Urothelium cell line (cell line): ENCODE measurements at regions not wholly inside any gene's neighbourhood (a gene's known extent, or its start where the extent isn't known, plus 50 kb on each side); places are given as distances from the start of the nearest gene placed in this dataset.

Source experiments
- DNase-seq: peaks from one replicate; pipeline ENCODE4 v3.0.0; 2011; ENCODE audit warnings: low spot score, mixed read lengths
- FAIRE-seq: peaks from 2 replicates; lab custom pipeline; 2011; peaks lifted over from hg19 to GRCh38; lab: Jason Lieb, UNC

DNA sequence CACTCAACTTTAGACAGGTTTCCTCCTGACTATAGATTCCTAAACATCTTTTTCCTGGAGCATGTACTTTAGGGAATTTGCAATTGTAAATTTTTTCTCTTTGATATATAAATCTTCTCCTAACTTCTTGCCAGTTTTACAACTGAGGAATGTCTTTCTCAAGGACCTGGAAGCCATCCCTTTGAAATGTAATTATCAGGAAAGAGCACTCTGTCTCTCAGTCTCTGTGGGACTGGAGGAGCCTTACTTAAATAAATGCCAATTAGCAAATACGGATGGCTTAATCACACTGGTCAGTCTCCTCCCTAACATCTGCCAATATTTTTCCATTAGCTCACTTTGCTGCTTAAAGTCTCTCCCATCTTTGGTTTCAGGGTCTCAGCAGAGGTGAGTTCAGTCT, 344.3 kb upstream of the ARRDC3 start:
- FAIRE-seq (no peak), DNase-seq (no peak)

DNA sequence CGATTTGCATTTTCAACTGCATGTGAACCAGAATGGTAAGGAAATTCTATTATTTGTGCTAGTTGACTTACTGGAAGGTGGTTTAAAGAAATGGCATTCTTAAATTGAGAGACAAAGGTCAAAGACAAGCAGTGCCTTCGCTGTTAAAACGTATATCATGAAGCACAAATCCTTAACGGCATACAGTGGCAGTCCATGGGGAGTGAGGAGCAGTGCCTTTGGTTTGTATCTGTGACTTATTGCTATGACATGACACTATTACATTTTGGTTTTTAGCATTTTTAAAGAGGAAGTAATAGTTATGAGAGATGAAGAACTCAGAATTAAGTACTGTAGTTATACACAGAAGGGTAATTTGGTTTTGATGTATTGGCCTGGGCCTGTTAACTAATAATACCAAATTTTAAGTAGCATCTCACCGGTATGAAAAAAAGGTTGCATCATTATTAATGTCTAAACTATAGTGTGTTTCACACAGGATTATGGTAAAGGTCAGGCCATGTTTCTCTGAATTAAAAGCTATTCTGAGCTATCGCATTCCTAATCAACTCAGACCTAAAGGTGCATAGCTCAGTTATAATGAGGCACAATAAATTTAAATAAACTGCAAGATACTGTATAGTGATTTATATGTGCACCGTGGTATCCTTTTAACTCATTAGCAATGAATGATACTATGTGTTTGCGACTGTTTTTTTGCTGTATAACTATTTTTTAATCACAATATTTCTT, 339.8 kb upstream of the ARRDC3 start:
- FAIRE-seq, result no peak
- no peak for DNase-seq

DNA sequence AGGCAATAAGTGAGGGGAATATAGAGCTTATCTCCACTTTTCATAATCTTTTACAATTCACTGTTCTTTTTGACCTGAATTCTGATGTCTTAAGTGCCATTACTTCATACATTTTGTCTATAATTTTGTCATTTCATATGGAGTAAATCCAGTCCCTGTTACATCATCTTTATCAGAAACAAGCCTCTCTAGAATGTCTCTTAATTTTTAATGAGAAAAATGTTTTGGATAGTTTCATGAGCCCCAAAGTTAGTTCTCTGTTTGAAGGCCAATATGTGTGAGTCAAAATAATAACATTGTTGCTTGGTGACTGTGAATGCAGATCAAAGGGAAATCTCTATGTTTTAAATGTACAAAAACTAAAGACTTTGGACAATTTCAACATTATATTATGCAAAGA, 329.6 kb upstream of the ARRDC3 start:
- FAIRE-seq (no peak), DNase-seq (no peak)

DNA sequence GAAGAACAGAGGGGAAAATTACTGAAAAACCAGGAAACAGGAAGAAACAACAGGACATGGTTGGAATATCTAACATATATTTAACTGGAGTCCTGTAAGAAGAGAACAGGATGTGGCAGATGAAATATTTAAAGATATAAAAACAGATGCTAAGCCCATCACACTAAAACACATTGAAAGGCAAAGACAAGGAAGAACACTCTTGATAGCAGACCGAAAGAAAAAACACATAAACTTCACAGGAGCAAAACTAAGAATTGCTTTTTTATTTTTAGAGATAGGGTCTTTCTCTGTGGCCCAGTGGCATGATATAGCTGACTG, 324.4 kb upstream of the ARRDC3 start:
- FAIRE-seq, result no peak
- DNase-seq, result no peak

DNA sequence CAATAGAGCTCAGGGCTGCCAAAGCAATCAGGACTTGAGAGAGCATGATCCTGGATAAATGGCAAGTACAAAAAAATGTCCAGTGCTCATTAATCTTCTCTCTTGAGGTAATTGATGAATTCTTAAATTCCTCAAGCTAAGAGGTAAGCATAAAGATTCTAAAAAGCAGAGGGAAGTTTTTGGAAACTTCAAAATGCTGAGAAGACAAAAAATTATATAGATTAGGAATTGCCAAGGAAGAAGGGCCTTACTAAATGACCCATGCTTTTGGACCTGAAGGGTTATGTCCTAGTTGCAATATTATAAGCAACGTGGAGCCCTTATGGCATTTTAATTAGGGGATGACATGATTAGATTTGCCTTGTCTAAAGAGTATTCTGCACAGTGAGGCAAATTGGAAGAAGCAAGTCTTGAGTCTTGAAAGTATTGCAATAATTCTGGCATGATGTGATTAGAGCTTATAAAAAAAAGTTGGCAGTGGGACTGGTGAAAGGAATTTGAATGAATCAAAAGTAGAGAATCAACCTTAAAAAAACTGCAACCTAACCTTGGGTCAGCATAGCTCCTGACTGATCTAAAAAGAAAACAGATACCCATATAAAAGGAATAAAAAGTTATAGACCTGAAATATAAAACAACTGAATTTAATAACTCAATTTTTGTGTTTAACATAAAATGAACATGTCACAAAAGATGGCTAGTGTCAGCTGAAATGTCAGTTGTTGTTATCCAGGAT, 323.8 kb upstream of the ARRDC3 start:
- DNase-seq (no peak), FAIRE-seq (no peak)

DNA sequence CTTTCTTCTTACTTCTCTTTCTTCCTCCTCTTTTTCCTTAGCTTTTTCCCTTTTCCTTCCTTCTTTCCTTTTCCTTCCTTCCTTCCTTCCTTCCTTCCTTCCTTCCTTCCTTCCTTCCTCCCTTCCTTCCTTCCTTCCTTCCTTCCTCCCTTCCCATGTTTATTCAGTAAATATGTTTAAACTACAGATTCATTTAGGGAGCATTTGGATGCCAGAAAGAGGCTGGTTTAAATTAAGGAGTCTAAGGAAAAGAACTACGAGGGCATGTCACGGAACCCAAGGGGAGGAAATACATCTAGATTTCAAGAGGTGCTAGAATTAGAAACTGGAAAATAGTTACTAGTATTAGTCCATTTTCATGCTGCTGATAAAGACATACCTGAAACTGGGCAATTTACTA, 320.0 kb upstream of the ARRDC3 start:
- DNase-seq (no peak), FAIRE-seq (no peak)

DNA sequence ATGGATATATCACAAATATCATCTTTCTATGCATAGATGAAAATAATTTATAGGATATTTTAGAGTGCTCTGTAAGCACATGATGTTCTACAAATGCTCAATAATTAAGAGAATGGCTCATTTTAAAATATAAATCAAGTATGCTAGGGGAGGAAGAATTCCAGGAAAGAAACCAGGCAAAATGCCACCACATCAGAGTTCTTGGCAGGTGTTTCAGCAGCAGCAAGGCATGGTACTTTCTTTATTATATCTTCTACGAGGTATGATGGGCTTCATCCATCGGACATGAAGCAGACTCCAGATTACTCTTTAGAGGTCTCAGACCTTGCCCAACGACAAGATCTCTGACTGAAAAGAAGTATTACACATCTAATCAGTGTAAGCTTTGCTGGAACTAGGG, 316.3 kb upstream of the ARRDC3 start:
- FAIRE-seq, result no peak
- DNase-seq, result no peak

DNA sequence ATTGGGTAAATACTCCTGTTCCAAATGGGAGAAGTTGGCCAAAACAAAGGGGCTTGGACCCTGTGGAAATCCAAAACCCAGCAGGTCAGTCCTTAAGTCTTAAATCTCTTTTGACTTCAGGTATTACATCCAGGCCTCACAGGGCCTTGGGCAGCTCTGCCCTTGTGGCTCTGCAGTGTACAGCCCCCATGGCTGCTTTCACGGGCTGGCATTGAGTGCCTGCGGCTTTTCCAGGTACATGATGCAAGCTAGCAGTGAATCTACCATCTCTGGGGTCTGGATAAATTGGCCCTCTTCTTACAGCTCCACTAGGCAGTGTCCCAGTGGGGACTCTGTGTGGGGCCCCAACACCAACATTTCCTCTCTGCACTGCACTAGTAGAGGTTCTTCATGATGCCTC, 308.5 kb upstream of the ARRDC3 start:
- FAIRE-seq, result no peak
- no peak for DNase-seq

DNA sequence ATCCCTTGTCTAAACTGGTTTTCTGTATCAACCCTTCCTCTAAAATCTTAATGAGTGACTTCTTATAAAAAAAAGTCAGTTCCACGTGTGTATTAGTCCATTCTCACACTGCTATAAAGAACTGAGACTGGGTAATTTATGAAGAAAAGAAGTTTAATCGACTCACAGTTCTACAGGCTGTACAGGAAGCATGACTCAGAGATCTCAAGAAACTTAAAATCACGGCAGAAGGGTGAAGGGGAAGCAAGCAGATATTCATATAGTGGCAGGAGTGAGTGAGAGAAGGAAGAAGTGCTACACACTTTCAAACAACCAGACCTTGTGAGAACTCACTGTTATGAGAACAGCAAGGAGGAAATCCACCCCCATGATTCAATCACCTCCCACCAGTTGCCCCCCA, 307.8 kb upstream of the ARRDC3 start:
- DNase-seq (no peak), FAIRE-seq (no peak)

DNA sequence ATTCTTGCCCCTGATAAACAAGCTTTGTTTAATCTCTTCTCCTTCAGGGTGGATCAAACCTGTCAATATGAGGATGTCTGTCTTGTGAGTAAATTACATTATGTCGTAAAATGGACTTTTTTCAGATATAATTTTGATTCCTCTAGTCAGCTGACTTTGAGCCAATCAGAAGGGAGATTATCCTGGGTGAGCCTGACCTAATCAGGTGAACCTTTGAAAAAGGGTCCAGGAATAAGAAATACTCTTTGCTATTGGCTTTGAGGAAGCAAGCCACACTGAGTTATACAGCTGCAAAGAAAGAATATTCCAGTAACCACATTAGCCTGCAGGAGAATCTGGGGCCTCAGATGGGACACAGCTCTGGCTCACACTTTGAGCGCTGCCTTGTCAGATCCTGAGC, 304.3 kb upstream of the ARRDC3 start:
- no peak for FAIRE-seq
- no peak for DNase-seq

DNA sequence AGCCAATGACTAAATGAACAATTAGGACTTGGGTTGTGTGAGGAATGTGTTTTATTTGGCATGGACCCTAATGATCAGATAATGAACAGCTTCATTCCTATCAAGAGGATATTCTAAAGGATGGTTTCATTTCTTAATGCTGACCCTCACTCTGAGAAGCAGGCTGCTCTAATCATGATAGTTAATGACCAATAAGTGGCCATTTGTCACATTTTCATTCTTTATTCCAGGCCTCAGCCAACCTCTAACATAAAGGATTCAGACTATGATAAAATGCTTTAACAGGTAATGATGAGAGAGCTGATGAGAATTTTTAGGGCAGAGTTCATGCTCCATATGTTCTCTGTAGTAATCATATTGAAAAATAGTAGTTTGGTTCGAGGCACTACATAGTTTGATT, 301.5 kb upstream of the ARRDC3 start:
- FAIRE-seq, result no peak
- no peak for DNase-seq

DNA sequence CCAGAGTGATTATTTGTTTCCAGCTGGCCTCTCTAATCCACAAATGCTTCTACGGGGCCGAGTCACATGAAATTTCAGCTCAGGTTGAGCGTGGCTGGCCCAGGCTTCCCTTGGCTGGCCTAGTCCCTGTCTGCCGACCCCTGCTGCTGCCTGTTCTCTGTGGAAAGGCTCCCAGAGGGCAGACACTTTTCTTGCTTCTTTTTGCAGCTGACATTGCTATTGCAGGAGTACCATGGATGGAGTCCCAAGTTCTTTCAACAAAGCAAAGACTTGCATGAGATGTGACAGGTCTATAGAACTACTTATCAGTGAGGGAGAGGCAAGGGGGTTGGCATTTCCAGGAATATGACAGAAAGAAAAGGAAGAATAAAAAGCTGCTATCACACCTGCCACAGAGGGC, 287.4 kb upstream of the ARRDC3 start:
- DNase-seq, result no peak
- no peak for FAIRE-seq

DNA sequence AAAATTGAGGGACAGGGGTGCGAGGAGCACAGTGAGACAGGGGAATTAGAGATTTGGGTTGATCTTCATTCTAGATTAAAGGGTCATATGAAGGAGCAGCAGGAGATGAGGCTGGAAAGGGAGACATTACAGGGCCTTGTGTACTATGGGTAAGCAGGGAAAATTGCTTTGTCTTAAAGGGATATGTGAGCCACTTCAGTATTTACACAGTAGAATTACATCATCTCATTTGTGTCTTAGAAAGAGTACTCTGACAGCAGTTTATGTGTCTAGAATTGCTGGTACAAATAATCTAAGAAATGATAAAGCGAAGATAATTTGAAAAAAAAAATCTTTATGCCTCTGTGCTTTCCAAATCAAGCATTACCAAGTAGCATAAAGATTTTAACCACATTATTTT, 287.0 kb upstream of the ARRDC3 start:
- DNase-seq (no peak), FAIRE-seq (no peak)

DNA sequence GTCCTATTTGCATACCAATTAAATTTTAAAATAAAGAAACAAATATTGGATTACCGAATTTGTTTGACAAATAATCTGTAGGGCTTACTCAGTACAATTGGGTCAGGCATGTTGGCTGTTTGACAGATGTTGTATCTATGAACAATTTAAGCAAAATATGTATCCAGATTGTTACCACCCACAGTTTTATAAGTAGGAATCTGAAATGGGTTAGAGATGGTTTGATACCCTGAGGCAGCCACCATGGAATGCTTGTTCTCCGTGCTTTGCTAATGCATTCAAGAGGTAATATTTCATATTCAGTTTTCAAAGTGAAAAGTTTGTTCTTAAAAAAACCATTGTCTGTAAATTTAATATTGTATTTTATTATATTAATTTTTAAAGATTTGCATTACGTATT, 285.1 kb upstream of the ARRDC3 start:
- no peak for FAIRE-seq

DNA sequence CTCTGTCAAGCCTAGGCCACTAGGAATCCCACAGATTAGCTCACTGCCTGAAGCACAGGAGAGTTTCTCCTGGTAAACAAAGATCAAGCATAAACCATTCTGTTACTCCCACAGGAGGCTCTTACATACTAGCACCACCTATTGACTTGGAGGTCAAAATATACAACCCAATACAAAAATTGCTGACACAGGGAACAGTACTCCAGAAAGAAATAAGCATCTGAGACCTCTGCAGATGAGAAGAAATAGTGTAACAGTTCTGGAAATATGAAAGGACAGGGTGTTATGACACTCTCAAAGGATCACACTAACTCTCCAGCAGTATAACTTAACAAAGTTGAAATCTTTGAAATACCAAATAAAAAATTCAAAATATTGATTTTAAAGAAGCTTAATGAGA, 269.6 kb upstream of the ARRDC3 start:
- DNase-seq, result no peak
- FAIRE-seq, result no peak

More for the DNA sequence above, 285.1 kb upstream of the ARRDC3 start:
- no peak for DNase-seq

DNA sequence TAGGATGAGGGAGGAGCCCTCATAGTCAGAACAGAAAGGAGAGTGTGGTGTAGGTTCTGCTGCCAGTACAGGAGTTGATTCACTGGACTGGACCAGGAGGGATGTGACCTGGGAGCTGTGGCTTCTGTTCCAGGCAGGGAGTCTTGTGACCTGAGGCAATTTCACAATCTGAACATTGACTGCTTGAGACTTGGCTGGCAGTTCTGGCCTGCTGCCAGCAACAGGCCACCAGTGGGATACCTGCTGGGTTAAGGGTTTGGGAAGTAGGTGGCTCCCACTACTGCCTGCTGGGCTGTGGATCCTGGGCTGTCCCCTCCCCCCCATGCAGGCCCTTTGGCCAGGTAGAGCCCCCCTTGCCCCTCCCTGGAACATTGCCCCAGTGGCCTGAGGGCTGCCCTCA, 268.6 kb upstream of the ARRDC3 start:
- FAIRE-seq (no peak), DNase-seq (no peak)

DNA sequence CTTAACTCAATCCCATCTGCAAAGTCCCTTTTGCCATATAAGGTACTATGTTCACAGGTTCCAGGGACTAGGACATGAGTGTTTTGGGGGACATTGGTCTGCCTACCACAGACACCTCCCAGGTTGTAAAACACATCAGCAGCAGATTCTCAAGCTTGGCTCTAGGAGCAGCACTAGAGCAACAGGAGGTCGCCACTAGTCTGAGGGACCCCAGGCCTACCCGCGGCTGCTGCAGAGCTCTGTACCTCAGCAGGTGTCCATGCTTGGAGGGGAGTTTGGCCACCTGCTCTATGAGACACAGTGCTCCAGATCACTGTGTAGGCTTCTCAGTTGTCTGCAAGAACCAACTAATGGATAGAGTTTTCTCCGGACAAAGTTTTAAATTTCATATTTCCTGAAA, 262.2 kb upstream of the ARRDC3 start:
- no peak for FAIRE-seq
- DNase-seq, result no peak

DNA sequence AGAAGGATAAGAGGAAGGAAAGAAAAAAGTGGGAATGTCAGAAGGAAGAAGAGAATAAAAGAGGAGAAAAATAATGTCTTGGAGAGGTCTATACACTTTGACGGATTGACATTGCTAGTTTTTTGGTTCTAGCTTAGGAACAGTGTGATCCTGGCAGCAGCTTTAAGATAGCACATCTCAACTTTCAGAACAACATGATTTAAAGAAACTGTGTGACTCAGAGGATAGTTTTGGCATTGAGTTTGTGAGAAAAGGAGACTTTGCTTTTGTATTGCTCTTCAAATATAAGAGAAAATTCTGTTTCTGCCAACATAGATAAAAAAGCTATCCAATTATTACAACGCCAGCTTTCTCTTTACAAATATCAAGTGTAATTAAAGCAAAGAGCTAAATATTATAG, 260.7 kb upstream of the ARRDC3 start:
- FAIRE-seq (no peak), DNase-seq (no peak)

DNA sequence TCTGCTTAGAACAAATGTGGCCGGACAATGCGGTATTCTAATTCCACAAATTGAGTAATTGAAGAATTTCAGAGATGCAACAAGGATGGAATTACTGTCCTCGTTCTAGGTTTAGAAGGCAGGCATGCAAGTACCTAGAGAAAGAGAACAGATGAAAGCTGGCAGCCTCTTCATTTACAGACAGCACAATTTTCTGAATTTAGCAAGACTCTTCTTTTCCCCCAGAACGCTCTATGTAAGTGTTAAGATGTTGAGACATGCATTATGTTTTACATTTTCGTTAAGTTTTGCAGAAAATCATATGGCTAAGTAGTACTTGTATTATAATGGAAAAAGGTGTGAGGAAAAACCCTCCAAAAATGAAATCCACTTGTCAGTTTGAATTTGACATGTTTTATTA, 259.5 kb upstream of the ARRDC3 start:
- FAIRE-seq (no peak), DNase-seq (no peak)

DNA sequence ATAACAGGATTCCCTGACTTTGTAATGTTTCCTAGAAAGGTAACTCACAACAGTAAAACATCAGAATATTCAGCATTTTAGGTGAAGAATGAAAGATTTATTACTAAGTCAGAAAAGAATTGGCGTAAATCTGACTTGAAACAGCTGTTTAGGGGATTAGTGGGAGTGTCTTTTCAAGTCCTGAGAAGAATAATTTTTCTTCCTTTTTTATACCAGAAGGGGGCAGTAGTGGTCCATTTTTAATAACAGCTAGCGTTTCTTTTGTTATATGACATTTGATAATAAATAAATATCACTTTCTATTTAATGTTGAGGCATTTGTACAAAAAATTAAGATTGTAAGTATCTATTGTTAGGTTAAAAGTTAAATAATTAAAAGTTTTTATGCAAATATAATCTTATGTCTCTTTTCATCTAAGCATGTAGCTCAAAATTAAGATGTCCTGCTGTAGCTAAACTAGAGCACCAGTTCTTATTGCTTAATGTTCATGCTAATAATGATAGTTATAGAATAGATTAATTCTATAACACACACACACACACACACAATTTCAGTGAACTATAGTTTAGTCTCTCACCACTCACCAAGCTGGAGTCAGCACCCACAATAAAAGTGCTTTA, 258.7 kb upstream of the ARRDC3 start:
- FAIRE-seq, result no peak
- peak; percentile 6 for DNase-seq

DNA sequence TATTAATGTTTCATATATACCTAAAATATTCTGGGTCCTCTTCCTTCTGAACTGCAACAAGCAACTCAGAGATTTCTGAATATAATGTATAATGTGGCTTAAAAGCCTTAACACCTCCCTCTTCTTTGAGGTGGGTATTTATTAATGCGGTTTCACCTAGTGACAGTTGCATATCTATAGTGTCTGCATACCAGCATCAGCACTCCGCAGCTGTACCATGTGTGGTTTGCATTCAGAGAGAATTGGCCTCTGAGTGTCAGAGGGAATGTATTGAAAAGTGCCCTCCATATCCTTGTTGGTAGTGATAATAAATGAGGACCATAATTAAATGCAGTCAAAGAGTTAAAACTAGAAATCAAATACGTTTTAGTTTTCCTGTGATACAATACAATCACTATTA, 256.6 kb upstream of the ARRDC3 start:
- DNase-seq (no peak), FAIRE-seq (no peak)

DNA sequence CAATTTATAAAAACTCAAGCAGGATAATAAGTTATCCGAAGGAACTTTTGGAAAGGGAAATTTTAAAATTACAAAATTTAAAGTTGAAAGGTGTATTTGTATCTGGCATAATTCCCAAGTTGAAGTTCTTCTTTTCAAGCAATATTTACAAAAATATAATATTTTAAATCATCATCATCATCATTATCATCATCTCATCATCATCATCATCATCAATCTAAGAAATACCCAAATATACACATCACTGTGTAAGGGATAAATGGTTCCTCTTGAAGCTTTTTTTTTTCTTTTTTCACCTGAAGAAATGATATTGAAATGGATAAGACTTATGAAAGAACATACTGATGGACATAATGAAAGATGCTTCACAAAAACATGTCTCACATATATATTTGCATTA, 254.9 kb upstream of the ARRDC3 start:
- no peak for DNase-seq
- no peak for FAIRE-seq
